ENCODE measurements at regions not wholly inside any gene's neighbourhood (a gene's known extent, or its start where the extent isn't known, plus 50 kb on each side); places are given as distances from the start of the nearest gene placed in this dataset.

DNA sequence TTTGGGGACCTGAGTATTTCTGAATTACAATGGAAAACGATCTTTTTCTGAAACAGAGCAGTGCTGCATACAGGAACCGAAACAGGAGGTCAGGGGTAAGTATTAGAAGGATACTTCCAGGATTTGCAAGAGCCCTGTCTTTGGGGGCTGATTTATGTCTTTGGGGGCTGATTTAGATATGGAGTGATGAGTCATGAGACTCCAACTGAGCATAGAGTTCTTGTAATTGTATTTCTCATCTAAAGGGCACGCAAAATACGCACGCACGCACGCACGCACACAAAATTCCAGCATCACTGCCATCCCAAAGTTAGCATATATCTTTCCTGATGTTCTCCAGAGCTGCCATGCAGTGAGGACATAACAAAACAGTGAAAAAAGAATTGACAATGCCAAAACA is 414.8 kb upstream of the CCNH start:
- TF ChIP-seq, protein P1, sequence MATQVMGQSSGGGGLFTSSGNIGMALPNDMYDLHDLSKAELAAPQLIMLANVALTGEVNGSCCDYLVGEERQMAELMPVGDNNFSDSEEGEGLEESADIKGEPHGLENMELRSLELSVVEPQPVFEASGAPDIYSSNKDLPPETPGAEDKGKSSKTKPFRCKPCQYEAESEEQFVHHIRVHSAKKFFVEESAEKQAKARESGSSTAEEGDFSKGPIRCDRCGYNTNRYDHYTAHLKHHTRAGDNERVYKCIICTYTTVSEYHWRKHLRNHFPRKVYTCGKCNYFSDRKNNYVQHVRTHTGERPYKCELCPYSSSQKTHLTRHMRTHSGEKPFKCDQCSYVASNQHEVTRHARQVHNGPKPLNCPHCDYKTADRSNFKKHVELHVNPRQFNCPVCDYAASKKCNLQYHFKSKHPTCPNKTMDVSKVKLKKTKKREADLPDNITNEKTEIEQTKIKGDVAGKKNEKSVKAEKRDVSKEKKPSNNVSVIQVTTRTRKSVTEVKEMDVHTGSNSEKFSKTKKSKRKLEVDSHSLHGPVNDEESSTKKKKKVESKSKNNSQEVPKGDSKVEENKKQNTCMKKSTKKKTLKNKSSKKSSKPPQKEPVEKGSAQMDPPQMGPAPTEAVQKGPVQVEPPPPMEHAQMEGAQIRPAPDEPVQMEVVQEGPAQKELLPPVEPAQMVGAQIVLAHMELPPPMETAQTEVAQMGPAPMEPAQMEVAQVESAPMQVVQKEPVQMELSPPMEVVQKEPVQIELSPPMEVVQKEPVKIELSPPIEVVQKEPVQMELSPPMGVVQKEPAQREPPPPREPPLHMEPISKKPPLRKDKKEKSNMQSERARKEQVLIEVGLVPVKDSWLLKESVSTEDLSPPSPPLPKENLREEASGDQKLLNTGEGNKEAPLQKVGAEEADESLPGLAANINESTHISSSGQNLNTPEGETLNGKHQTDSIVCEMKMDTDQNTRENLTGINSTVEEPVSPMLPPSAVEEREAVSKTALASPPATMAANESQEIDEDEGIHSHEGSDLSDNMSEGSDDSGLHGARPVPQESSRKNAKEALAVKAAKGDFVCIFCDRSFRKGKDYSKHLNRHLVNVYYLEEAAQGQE (IDR thresholded peaks at IDR 0.05; ENCODE audit: borderline replicate concordance), result no peak
- TF ChIP-seq TAF1 (IDR thresholded peaks at IDR 0.05; ENCODE audit: low read depth) (no peak), SMC3 (conservative IDR thresholded peaks at IDR 0.05; ENCODE audit: poor library complexity) (no peak), POLR2AphosphoS5 (IDR thresholded peaks at IDR 0.05) (no peak)
- TF ChIP-seq, protein P2, sequence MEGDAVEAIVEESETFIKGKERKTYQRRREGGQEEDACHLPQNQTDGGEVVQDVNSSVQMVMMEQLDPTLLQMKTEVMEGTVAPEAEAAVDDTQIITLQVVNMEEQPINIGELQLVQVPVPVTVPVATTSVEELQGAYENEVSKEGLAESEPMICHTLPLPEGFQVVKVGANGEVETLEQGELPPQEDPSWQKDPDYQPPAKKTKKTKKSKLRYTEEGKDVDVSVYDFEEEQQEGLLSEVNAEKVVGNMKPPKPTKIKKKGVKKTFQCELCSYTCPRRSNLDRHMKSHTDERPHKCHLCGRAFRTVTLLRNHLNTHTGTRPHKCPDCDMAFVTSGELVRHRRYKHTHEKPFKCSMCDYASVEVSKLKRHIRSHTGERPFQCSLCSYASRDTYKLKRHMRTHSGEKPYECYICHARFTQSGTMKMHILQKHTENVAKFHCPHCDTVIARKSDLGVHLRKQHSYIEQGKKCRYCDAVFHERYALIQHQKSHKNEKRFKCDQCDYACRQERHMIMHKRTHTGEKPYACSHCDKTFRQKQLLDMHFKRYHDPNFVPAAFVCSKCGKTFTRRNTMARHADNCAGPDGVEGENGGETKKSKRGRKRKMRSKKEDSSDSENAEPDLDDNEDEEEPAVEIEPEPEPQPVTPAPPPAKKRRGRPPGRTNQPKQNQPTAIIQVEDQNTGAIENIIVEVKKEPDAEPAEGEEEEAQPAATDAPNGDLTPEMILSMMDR (IDR thresholded peaks at IDR 0.05; ENCODE audit: poor library complexity, severe bottlenecking), result no peak

Measured in neural cell (in vitro differentiated cells).